ENCODE measurements at regions not wholly inside any gene's neighbourhood (a gene's known extent, or its start where the extent isn't known, plus 50 kb on each side); places are given as distances from the start of the nearest gene placed in this dataset.
A peak's percentile ranks its signal among the peaks of the same experiment; 100 is the strongest.

- Histone ChIP-seq H3K9me3 (no peaks in the 10 kb centered on the region), H3K27ac (no peak overlapping the region), H3K4me1 (peaks cover 16% of the 10 kb centered on the region), H3K36me3 (ENCODE audit: insufficient read depth in 1 of 2, low read depth in 1 of 2) (no peaks in the 10 kb centered on the region), H3K4me3 (peak overlapping the region; percentile 95), H3K27me3 (ENCODE audit: insufficient read depth in 3 of 3, low read length in 2 of 3) (no peaks in the 10 kb centered on the region)
- TF ChIP-seq CTCF (IDR thresholded peaks at IDR 0.05): no peak
- DNase-seq: no peak
- 62 to 75% (median 69%) methylated on average over 2 of the region's 2 CpGs for WGBS, 3 donors
- ATAC-seq: no peak
- intact Hi-C loops (cut with DNase I): loop anchor here (2.0 to 10.0 kb wide), 4 partner anchors 50 to 182 kb away; partner anchors contain the start of gene ULK4 (in 2 of the 2)
Measured at GRCh38 chr3:42012383-42012934, 50.6 kb upstream of the ULK4 start.
